GM13976 (cell line): ENCODE measurements at regions not wholly inside any gene's neighbourhood (a gene's known extent, or its start where the extent isn't known, plus 50 kb on each side); places are given as distances from the start of the nearest gene placed in this dataset.

Source experiments
- DNase-seq: peaks from one replicate; pipeline ENCODE4 v3.0.0; 2012; ENCODE audit warnings: low spot score
- CTCF ChIP-seq: IDR thresholded peaks from 2 replicates; pipeline ENCODE4 v1.5.1; 2012; ENCODE audit warnings: borderline replicate concordance, mild to moderate bottlenecking; ENCODE audit not compliant: insufficient read depth; ENCODE audit errors: extremely low read depth, missing control alignments, control extremely low read depth
- in situ Hi-C: fragments of 300-500 bp; cut with MboI; formaldehyde crosslinking; loops from one replicate; pipeline ENCODE4 v1.12.0; 2022; ENCODE audit warnings: low sequenced_read_pairs, mixed read lengths, inconsistent platforms; ENCODE audit not compliant: unreplicated experiment

DNA sequence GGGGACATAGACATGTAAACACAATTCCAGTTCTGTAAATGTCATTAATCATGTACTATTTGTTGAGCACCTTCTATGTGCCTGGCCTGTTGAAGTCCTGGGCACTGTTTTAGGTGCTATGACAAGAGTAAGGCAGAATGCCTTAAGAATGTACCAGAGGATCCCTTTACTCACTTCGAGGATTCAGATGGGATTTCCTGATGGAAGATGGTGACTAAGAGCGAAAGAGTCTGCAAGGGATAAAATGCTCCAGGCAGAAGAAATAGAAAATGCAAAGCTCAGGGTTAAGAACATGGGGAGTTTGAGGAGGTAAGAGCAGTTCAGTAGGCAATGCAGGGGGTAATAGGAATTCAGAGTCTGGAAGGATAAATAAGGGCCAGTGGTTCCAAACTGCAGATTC lies 671.3 kb upstream of the TBX3 start:
- DNase-seq, result no peak
- no peak for TF ChIP-seq CTCF
- in situ Hi-C loops, result no loop called here

GRCh38 chr12:115354007-115354890 lies 670.3 kb upstream of the TBX3 start:
- in situ Hi-C loops, result no loop called here
- no peak for TF ChIP-seq CTCF
- peak; percentile 32 for DNase-seq

- DNase-seq, result no peak
- in situ Hi-C loops, result no loop called here
- no peak for TF ChIP-seq CTCF
Measured at GRCh38 chr12:115353467-115353866, 669.5 kb upstream of the TBX3 start.

GRCh38 chr12:115351514-115352077 lies 667.6 kb upstream of the TBX3 start:
- no peak for DNase-seq

GRCh38 chr12:115349711-115350110 lies 665.7 kb upstream of the TBX3 start:
- no peak for DNase-seq
- in situ Hi-C loops, result no loop called here
- TF ChIP-seq CTCF, result no peak

More at GRCh38 chr12:115351514-115352077, 667.6 kb upstream of the TBX3 start:
- in situ Hi-C loops, result no loop called here
- TF ChIP-seq CTCF, result no peak

GRCh38 chr12:115348301-115348700 lies 664.3 kb upstream of the TBX3 start:
- no peak for TF ChIP-seq CTCF
- DNase-seq, result no peak
- in situ Hi-C loops, result no loop called here
